GM12873 (cell line): ENCODE measurements at regions not wholly inside any gene's neighbourhood (a gene's known extent, or its start where the extent isn't known, plus 50 kb on each side); places are given as distances from the start of the nearest gene placed in this dataset.

Source experiments
- TF ChIP-seq, protein P1 (sequence below): IDR thresholded peaks from 2 replicates; pipeline ENCODE4 v1.5.1; 2012; ENCODE audit warnings: low read depth, mild to moderate bottlenecking, moderate library complexity, low read length, control low read depth; ENCODE audit not compliant: insufficient read depth; ENCODE audit errors: missing control alignments

DNA sequence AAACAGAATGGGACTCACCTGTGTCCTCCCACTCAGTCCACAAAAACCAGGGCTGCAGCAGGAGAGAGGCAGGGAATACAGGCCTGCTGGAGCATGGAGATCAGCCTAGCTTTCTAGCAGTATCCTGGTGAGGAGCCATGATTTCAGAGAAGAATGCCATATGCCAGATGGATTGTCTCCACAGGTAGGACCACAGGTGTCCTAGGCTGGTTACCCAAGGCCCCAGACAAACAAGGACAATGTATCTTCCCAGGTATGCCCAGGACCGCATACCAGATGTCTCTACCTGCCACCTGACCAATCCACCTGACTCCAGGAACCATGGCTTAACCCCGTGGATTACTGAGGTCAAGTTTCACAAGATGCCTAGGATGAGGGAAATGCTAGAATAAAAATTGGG, 295.4 kb upstream of the NPSR1 start:
- TF ChIP-seq, protein P1, sequence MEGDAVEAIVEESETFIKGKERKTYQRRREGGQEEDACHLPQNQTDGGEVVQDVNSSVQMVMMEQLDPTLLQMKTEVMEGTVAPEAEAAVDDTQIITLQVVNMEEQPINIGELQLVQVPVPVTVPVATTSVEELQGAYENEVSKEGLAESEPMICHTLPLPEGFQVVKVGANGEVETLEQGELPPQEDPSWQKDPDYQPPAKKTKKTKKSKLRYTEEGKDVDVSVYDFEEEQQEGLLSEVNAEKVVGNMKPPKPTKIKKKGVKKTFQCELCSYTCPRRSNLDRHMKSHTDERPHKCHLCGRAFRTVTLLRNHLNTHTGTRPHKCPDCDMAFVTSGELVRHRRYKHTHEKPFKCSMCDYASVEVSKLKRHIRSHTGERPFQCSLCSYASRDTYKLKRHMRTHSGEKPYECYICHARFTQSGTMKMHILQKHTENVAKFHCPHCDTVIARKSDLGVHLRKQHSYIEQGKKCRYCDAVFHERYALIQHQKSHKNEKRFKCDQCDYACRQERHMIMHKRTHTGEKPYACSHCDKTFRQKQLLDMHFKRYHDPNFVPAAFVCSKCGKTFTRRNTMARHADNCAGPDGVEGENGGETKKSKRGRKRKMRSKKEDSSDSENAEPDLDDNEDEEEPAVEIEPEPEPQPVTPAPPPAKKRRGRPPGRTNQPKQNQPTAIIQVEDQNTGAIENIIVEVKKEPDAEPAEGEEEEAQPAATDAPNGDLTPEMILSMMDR, result no peak

DNA sequence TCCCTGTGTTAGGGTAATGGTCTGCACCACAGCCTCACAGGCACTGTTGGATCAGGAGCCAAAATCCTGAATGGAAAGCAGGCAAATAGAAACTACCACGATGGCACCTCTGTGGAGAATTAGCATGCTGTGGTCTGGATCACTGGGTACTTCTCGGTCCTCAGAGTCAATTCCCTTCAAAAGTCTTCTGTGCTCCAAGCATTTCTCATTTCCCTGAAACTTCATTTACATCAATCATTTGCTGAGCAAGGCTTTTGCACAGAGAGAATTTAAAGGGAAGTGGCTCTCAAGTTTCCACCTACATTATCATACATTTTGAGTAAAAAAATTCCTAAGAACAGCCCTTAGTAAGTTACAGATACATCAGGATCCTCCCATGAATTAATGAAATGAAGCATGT, 293.9 kb upstream of the NPSR1 start:
- TF ChIP-seq, protein P1, result no peak

DNA sequence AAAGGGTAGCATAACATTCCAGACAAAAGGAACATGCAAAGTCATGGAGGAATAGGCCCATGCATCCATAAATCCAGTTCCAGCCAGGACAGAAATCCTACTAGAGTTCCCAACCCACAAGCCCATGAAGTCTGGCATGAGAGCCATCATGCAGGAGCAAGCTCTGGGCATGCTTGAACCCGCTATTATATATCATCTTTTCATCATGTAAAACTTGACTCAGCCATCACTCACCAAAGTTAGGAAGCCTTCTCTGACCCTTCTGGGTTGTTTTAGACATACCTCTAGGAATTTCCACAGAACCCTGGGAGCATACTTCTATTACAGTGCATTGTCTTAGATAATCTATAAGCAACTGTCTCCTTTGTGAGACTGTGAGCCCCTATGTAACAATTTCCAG, 293.0 kb upstream of the NPSR1 start:
- TF ChIP-seq, protein P1, result no peak

DNA sequence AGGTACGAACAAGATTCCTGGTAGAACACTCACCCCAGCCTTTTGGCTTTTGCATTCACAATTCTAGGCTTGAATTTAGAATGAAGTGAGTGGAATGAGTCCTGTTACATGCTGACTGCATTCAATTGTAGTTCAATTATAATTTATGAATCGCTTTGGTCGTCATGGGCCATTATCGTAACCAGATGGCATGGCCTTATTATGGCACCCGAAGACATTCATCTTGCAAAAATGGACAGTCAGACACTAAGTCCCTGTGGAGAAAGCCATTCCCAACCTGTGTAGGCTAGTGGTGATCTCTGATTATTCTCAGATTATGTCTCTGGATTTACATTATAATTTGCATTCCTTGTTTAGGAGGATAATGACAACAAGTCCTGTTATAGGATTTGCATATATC, 292.4 kb upstream of the NPSR1 start:
- TF ChIP-seq, protein P1, result no peak

DNA sequence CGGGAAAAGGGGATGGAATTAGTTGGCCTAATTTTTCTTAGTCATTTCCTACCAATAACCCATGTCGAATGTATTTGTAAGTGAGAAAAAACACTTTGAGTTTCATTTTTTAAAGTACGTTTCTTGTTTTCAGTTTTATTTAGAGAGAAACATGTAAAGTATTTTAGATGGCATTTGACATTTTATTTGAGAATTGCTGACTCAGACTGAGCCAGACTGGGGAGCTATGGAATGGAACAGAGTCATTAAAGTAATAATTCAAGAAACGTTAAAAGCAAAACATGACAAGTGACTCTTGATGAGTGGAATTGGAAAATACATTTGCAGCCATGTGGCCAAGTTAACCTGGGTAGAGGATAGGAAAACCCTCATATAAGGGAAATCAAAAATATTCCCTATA, 286.1 kb upstream of the NPSR1 start:
- TF ChIP-seq, protein P1, result no peak

DNA sequence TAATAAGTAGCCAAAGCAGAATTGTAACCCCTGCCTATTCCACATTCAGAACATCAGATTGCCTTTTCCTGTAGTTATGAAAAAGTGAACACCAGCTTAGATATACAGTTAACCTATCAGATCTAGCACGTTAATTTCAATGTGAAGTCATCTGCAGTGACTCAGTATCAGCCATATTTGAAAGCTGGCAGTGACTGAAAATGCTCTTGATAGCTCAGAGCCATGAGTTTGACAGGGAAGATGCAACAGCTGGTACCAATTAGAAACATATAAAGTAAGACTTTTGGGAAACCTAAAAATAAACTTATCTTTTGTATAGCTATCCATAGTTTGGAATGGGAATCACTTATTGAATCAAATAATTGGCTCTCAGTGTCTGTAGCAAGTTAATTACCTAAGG, 284.1 kb upstream of the NPSR1 start:
- TF ChIP-seq, protein P1, result no peak

DNA sequence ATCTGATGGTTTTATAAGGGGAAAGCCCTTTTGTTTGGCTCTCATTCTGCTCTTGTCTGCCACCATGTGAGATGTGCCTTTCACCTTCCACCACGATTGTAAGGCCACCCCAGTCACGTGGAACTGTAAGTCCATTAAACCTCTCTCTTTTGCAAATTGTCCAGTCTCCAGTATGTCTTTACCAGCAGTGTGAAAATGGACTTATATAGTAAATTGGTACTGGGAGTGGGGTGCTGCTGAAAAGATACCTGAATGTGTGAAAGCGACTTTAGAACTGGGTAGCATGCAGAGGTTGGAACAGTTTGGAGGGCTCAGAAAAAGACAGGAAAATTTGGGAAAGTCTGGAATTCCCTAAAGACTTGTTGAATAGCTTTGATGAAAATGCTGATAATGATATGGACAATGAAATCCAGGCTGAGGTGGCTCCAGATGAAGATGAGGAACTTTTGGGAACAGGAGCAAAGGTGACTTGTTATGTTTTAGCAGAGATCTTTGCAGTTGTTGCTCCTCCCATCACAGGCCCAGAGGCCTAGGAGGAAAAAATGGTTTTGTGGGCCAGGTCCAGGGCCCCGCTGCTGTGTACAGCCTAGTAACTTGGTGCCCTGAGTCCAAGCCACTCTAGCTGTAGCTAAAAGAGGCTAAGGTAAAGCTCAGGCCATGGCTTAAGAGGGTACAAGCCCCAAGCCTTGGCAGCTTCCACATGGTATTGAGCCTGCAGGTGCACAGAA, 275.7 kb upstream of the NPSR1 start:
- TF ChIP-seq, protein P1, result no peak
